ENCODE measurements at regions not wholly inside any gene's neighbourhood (a gene's known extent, or its start where the extent isn't known, plus 50 kb on each side); places are given as distances from the start of the nearest gene placed in this dataset.

DNA sequence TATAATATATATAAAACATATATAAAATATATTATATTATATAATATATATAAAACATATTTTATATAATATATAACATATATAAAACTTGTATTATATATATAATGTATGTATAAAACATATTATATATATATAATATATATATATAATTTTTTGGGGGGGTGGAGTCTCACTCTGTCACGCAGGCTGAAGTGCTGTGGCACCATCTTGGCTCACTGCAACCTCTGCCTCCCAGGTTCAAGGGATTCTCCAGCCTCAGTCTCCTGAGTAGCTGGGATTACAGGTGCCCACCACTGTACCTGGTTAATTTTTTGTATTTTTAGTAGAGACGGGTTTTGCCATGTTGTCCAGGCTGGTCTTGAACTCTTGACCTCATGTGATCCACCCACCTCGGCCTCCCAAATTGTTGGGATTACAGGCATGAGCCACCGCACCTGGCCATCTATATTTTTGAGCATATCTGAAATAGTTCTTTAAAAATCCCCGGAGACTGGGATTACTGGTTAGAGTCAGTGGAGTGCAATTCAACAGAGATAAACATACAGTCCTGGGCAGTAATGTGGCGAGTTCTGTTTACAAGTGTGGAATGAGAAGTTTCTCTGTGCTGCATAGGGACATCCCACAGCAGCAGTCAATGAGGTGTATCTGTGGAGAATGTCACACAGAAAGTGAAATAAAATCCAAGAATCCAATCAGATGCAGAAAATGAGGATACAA is 208.4 kb downstream of the MYCN start:
- no peak for TF ChIP-seq POLR2A (IDR thresholded peaks at IDR 0.05)
- TF ChIP-seq, protein P1, sequence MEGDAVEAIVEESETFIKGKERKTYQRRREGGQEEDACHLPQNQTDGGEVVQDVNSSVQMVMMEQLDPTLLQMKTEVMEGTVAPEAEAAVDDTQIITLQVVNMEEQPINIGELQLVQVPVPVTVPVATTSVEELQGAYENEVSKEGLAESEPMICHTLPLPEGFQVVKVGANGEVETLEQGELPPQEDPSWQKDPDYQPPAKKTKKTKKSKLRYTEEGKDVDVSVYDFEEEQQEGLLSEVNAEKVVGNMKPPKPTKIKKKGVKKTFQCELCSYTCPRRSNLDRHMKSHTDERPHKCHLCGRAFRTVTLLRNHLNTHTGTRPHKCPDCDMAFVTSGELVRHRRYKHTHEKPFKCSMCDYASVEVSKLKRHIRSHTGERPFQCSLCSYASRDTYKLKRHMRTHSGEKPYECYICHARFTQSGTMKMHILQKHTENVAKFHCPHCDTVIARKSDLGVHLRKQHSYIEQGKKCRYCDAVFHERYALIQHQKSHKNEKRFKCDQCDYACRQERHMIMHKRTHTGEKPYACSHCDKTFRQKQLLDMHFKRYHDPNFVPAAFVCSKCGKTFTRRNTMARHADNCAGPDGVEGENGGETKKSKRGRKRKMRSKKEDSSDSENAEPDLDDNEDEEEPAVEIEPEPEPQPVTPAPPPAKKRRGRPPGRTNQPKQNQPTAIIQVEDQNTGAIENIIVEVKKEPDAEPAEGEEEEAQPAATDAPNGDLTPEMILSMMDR (IDR thresholded peaks at IDR 0.05): no peak
